HCEC 1CT (cell line): ENCODE measurements at regions not wholly inside any gene's neighbourhood (a gene's known extent, or its start where the extent isn't known, plus 50 kb on each side); places are given as distances from the start of the nearest gene placed in this dataset.
A peak's percentile ranks its signal among the peaks of the same experiment; 100 is the strongest.

Experiments
- DNase-seq: peaks from one replicate; pipeline ENCODE4 v3.0.0-alpha.2; 2017

GRCh38 chr12:76216585-76217472 lies 131.4 kb downstream of the BBS10 start:
- no peak for DNase-seq

- no peak for DNase-seq
These were observed 123.6 kb upstream of the NAP1L1 start for GRCh38 chr12:76208129-76208528.

- no peak for DNase-seq
These were observed 122.2 kb upstream of the NAP1L1 start for GRCh38 chr12:76206677-76207072.

- DNase-seq = no peak
These were observed 121.7 kb upstream of the NAP1L1 start for GRCh38 chr12:76206039-76206676.

GRCh38 chr12:76202621-76203020 lies 118.1 kb upstream of the NAP1L1 start:
- DNase-seq = no peak

- peak; percentile 12 for DNase-seq
These were observed 117.3 kb upstream of the NAP1L1 start for GRCh38 chr12:76201758-76202157.

GRCh38 chr12:76201316-76201715 lies 116.8 kb upstream of the NAP1L1 start:
- DNase-seq = no peak

GRCh38 chr12:76199808-76200207 lies 115.3 kb upstream of the NAP1L1 start:
- DNase-seq = peak; percentile 51

- DNase-seq = no peak
These were observed 114.4 kb upstream of the NAP1L1 start for GRCh38 chr12:76198839-76199238.

GRCh38 chr12:76197283-76197682 lies 112.8 kb upstream of the NAP1L1 start:
- no peak for DNase-seq

GRCh38 chr12:76195920-76196319 lies 111.4 kb upstream of the NAP1L1 start:
- DNase-seq = no peak

GRCh38 chr12:76194724-76195123 lies 110.2 kb upstream of the NAP1L1 start:
- DNase-seq = no peak

- DNase-seq = no peak
These were observed 109.5 kb upstream of the NAP1L1 start for GRCh38 chr12:76193961-76194360.

GRCh38 chr12:76192416-76192815 lies 107.9 kb upstream of the NAP1L1 start:
- DNase-seq = no peak

GRCh38 chr12:76190299-76190698 lies 105.8 kb upstream of the NAP1L1 start:
- DNase-seq = peak; percentile 39

GRCh38 chr12:76189851-76190250 lies 105.4 kb upstream of the NAP1L1 start:
- DNase-seq = no peak

GRCh38 chr12:76187177-76187576 lies 102.7 kb upstream of the NAP1L1 start:
- no peak for DNase-seq

- no peak for DNase-seq
These were observed 101.8 kb upstream of the NAP1L1 start for GRCh38 chr12:76186131-76186906.

GRCh38 chr12:76183459-76184186 lies 99.1 kb upstream of the NAP1L1 start:
- DNase-seq = peak; percentile 94

- DNase-seq = no peak
These were observed 96.2 kb upstream of the NAP1L1 start for GRCh38 chr12:76180401-76181277.

GRCh38 chr12:76178452-76178851 lies 94.0 kb upstream of the NAP1L1 start:
- DNase-seq = no peak

- no peak for DNase-seq
These were observed 93.3 kb upstream of the NAP1L1 start for GRCh38 chr12:76177821-76178220.
